ENCODE measurements at regions not wholly inside any gene's neighbourhood (a gene's known extent, or its start where the extent isn't known, plus 50 kb on each side); places are given as distances from the start of the nearest gene placed in this dataset.

GRCh38 chr4:62470020-62470419, 1269.9 kb downstream of the ADGRL3 start:
- TF ChIP-seq CTCF (IDR thresholded peaks at IDR 0.05; ENCODE audit: low read length), result no peak
- no peak for TF ChIP-seq EZH2 (optimal IDR thresholded peaks at IDR 0.05; ENCODE audit: low read depth, low read length)
